ENCODE measurements at regions not wholly inside any gene's neighbourhood (a gene's known extent, or its start where the extent isn't known, plus 50 kb on each side); places are given as distances from the start of the nearest gene placed in this dataset.

DNA sequence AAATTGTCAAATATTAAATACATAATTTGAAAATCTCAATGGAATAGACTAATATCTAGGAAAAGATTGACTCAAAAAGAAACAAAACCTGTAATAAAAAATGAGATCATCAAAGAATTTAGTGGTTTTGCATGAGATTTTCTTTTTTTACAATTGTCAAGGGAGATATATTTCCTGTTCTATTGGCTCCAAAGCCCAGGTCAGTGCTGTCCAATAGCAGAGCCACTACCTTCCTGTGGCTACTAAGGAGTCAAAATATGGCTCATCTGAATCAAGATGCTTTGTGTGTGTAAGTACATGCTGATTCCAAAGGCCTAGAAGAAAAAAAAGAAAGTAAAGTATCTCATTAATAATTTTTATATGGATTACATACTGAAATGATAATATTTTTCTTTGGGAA lies 191.9 kb downstream of the C7orf25 start:
- no peak for TF ChIP-seq POLR2A (IDR thresholded peaks at IDR 0.05)
- TF ChIP-seq, protein P1, sequence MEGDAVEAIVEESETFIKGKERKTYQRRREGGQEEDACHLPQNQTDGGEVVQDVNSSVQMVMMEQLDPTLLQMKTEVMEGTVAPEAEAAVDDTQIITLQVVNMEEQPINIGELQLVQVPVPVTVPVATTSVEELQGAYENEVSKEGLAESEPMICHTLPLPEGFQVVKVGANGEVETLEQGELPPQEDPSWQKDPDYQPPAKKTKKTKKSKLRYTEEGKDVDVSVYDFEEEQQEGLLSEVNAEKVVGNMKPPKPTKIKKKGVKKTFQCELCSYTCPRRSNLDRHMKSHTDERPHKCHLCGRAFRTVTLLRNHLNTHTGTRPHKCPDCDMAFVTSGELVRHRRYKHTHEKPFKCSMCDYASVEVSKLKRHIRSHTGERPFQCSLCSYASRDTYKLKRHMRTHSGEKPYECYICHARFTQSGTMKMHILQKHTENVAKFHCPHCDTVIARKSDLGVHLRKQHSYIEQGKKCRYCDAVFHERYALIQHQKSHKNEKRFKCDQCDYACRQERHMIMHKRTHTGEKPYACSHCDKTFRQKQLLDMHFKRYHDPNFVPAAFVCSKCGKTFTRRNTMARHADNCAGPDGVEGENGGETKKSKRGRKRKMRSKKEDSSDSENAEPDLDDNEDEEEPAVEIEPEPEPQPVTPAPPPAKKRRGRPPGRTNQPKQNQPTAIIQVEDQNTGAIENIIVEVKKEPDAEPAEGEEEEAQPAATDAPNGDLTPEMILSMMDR (IDR thresholded peaks at IDR 0.05), result no peak
